ENCODE measurements at regions not wholly inside any gene's neighbourhood (a gene's known extent, or its start where the extent isn't known, plus 50 kb on each side); places are given as distances from the start of the nearest gene placed in this dataset.

DNA sequence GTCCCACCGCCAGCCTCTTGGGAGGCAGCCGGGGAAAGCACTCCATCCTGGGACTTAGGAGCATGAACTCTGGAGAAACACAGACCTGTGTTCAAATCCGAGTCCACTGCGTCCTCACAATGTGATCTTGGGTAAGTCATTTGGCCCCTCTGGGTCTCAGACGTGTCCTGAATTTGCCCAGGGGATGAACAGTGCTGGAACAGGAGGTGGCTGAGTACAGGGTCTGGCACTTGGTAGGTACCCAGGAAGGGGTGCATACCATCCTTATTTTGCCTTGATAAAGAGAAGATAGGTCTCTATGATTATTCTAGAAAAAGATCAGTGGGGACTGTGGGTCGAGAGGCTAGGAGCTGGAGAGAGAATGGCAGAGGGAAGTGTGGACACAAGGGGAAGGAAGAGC is 135.7 kb downstream of the FGF18 start:
- no peak overlapping the region for H3K4me3 ChIP-seq
- TF ChIP-seq, protein P1, sequence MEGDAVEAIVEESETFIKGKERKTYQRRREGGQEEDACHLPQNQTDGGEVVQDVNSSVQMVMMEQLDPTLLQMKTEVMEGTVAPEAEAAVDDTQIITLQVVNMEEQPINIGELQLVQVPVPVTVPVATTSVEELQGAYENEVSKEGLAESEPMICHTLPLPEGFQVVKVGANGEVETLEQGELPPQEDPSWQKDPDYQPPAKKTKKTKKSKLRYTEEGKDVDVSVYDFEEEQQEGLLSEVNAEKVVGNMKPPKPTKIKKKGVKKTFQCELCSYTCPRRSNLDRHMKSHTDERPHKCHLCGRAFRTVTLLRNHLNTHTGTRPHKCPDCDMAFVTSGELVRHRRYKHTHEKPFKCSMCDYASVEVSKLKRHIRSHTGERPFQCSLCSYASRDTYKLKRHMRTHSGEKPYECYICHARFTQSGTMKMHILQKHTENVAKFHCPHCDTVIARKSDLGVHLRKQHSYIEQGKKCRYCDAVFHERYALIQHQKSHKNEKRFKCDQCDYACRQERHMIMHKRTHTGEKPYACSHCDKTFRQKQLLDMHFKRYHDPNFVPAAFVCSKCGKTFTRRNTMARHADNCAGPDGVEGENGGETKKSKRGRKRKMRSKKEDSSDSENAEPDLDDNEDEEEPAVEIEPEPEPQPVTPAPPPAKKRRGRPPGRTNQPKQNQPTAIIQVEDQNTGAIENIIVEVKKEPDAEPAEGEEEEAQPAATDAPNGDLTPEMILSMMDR (IDR thresholded peaks at IDR 0.05) = no peak
- intact Hi-C loops (cut with DNase I) = no loop called here
- no peaks in the 10 kb centered on the region for H3K27me3 ChIP-seq
- H3K4me1 ChIP-seq = no peaks in the 10 kb centered on the region
- no peak overlapping the region for H3K27ac ChIP-seq
- no peaks in the 10 kb centered on the region for H3K36me3 ChIP-seq
- no peaks in the 10 kb centered on the region for H3K9me3 ChIP-seq
- DNase-seq (ENCODE audit: low spot score in 2 of 2) = no peak

DNA sequence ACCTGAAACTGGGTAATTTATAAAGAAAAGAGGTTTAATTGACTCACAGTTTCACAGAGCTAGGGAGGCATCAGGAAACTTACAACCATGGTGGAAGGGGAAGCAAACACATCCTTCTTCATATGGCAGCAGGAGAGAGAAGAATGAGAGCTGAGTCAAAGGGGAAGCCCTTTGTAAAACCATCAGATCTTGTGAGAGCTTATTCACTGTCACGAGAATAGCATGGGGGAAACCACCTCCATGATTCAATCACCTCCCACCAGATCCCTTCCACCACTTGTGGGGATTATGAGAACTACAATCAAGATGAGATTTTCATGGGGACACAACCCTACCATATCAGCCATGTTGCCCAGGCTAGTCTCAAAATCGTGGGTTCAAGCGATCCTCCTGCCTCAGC is 143.4 kb downstream of the FGF18 start:
- TF ChIP-seq, protein P1 (IDR thresholded peaks at IDR 0.05) = no peak
- DNase-seq (ENCODE audit: low spot score in 2 of 2) = no peak
- intact Hi-C loops (cut with DNase I) = no loop called here
- H3K36me3 ChIP-seq = no peaks in the 10 kb centered on the region
- no peak overlapping the region for H3K4me3 ChIP-seq
- no peak overlapping the region for H3K27ac ChIP-seq
- no peaks in the 10 kb centered on the region for H3K27me3 ChIP-seq
- H3K9me3 ChIP-seq = no peaks in the 10 kb centered on the region
- no peaks in the 10 kb centered on the region for H3K4me1 ChIP-seq

DNA sequence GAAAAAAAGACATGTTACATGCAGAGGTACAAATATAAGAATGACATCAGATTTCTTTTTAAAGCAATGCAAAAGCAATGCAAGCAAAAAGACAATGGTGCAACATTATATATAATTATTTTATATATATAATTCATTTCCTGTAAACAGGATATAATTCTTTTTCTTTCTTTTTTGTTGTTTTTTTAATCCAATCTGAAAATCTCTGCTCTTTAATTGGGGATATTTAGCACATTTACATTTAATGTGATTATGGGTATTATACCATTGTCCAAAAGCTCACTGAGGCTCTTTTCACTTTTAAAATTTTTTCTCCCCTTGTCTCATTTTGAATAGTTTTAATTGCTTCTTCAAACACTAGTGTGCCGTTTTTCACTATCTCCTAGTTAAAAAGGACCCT is 148.9 kb downstream of the FGF18 start:
- intact Hi-C loops (cut with DNase I) = no loop called here
- H3K27ac ChIP-seq = no peak overlapping the region
- TF ChIP-seq, protein P1 (IDR thresholded peaks at IDR 0.05) = no peak
- H3K9me3 ChIP-seq = peaks cover 0 to 25% of the 10 kb centered on the region in 2 donors
- H3K36me3 ChIP-seq = no peaks in the 10 kb centered on the region
- H3K4me3 ChIP-seq = no peak overlapping the region
- H3K27me3 ChIP-seq = no peaks in the 10 kb centered on the region
- DNase-seq (ENCODE audit: low spot score in 2 of 2) = no peak
- H3K4me1 ChIP-seq = no peaks in the 10 kb centered on the region

DNA sequence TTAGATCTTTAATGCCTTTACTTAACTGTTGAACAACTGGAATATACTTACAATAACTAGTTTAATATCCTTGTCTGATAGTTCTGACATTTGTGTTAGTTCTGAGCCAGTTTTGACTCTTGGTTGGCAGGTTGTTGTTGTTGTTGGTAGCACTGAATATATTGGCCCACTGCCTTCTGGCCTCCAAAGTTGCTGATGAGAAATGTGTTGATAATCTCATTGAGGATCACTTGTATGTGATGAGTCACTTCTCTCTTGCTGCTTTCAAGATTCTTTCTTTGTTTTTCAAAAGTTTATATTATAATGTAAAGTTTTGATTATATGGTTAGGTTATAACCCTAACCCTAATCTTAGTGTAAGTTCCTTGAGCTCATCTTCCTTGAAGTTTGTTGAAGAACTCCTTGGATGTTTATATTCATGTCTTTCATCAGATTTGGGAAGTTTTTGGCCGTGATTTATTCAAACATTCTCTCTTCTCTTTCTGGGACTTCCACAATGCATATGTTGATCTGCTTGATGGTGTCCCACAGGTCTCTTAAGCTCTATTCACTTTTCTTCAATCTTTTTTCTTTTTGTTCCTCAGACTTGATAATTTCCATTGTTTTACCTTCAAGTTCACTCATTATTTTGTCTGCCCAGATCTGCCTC is 149.7 kb downstream of the FGF18 start:
- no peaks in the 10 kb centered on the region for H3K36me3 ChIP-seq
- TF ChIP-seq, protein P1 (IDR thresholded peaks at IDR 0.05) = no peak
- H3K4me3 ChIP-seq = no peak overlapping the region
- no peak overlapping the region for H3K27ac ChIP-seq
- intact Hi-C loops (cut with DNase I) = no loop called here
- DNase-seq (ENCODE audit: low spot score in 2 of 2) = no peak
- H3K27me3 ChIP-seq = no peaks in the 10 kb centered on the region
- peaks cover 0 to 25% of the 10 kb centered on the region in 2 donors for H3K9me3 ChIP-seq
- H3K4me1 ChIP-seq = no peaks in the 10 kb centered on the region

DNA sequence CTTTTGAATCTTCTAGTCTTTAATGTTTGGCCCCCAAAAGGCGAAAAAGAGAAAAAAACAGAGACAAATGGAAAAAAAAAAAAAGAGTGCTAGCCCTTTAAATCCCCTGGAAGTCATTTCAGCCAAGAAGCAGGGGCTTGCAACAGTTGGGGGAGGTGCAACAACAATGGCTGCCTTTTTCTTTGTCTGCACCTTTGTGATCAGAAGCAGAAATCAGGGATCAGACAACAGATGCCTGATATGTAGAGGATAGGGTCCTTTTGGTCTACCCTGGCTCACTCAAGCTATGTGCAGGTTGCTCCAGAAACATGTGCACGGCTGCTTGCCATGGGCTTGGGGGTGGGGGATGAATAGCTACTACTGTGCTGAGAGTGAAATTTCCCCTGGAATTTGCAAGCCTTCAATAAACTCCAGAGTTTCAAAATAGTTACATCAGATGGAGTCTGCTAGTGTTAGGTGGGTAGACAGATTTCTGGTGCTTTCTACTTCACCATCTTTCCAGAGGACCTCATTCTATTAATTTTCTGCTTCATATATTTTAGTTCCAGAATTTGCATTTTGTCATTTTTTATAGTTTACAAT is 150.9 kb downstream of the FGF18 start:
- Histone ChIP-seq H3K9me3 (peaks cover 0 to 25% of the 10 kb centered on the region in 2 donors), H3K4me1 (no peaks in the 10 kb centered on the region), H3K27me3 (no peaks in the 10 kb centered on the region), H3K27ac (no peak overlapping the region), H3K4me3 (no peak overlapping the region), H3K36me3 (no peaks in the 10 kb centered on the region)
- intact Hi-C loops (cut with DNase I) = no loop called here
- TF ChIP-seq, protein P1 (IDR thresholded peaks at IDR 0.05) = no peak
- DNase-seq (ENCODE audit: low spot score in 2 of 2) = no peak

Data from ascending aorta (tissue), 2 donors.